SKM-1 (cell line): ENCODE measurements at regions not wholly inside any gene's neighbourhood (a gene's known extent, or its start where the extent isn't known, plus 50 kb on each side); places are given as distances from the start of the nearest gene placed in this dataset.

ENCODE experiments used
- DNase-seq: peaks from one replicate; lab custom pipeline; 2025; ENCODE audit not compliant: unreplicated experiment; lab: John Stamatoyannopoulos, UW

DNA sequence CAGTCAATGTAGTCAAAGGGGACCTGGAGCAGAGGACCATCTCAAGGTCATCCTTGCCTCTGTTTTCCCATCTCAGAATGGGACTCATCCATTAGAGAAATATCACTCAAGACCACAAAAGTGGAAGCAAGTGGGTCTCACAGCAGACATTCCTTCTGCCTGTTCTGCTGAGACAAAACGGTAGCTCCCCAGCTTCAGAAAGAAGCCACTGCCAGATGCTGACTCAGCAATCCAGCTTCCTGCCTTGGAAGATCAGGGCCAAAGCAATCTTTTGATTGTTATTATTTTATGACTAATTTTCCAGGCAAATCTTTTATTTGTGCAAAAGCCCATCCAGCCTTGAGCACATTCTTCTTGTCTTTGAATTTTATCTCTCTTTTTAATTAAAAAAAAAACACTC lies 86.8 kb downstream of the CCT6B start:
- DNase-seq, result no peak

DNA sequence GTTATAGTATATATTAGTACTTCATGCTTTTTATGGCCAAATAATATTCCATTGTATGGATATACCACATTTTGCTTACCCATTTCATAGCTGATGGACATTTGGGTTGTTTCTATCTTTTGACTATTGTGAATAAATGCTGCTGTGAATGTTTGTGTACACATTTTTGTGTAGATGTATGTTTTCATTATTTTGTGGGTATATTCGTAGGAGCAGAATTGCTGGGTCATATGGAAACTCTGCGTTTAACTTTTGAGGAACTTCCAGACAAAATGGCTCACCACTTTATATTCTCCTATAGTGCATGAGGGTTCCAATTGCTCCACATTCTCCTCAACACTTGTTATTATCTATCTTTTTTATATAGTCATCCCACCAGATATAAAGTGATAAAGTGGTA lies 88.6 kb downstream of the CCT6B start:
- no peak for DNase-seq

- DNase-seq, result no peak
Observed at GRCh38 chr17:34869641-34870040, 91.6 kb downstream of the CCT6B start.

GRCh38 chr17:34865716-34866115 lies 95.5 kb downstream of the CCT6B start:
- peak; percentile 76 for DNase-seq

GRCh38 chr17:34862384-34862783 lies 98.9 kb downstream of the CCT6B start:
- no peak for DNase-seq

- no peak for DNase-seq
Observed at GRCh38 chr17:34861864-34862263, 99.4 kb downstream of the CCT6B start.

DNA sequence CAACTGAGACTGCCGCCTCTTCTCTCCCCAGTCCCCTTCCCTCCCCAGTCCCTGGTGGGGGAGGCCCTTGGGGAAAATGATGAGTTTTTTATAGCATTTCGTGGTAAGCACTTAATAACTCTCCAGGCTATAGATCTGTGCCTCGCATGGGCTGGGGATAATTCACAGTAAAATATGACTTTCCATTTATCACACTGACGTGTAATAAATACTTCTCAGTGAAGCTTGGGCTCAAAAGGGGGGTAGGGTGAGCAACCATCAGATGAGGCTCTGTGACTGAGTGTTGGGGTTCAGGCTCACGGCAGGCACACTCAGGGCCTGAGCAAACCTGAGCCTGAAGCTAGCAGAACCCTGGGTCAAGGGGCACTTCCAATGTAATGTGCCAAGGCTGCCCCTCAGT lies 101.6 kb downstream of the CCT6B start:
- no peak for DNase-seq

DNA sequence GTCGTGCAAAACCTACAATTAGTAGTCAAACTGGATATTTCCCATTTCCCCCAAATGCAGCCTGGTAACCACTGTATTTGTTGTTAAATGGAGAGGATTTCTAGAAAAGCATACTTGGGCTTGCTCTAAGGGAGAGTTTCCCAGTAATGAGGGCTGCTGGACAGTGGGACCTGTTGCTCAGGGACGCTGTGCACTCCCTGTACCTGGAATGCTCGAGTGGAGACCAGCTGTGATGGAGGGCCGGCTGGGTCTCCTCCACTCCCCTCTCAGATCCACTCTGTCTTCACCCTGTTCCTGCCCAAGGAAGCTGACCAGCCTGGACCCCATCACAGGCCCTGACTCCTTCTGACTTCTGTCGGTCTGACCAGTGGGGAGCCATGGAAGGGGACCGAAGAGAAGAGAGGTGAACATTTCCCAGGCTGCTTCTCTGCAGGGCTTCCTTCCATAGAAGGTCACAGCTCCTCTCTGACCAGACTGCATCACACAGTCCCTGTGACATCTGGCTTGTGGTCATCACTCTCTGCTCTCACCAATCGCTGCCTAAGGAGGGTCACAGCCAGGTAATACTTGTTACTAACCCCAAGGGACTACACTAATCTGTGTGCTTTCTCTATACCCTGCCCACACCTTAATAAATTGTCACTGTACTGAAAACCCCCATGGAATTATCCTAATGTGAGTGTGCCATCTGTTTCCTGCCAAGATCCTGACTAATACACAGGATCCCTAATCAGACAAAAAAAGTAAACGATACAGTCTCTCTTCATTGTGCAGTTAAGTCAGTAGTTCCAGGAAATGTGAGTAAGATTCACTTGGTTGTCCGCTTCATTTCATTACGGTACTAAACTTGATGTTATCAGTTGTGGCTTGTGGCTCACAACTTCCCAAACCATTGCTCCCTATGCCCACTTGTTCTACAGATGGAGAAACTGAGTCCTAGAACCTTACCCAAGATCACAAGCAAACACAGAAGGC lies 102.4 kb downstream of the CCT6B start:
- DNase-seq, result no peak

- DNase-seq, result no peak
Observed at GRCh38 chr17:34853924-34854323, 107.3 kb downstream of the CCT6B start.

DNA sequence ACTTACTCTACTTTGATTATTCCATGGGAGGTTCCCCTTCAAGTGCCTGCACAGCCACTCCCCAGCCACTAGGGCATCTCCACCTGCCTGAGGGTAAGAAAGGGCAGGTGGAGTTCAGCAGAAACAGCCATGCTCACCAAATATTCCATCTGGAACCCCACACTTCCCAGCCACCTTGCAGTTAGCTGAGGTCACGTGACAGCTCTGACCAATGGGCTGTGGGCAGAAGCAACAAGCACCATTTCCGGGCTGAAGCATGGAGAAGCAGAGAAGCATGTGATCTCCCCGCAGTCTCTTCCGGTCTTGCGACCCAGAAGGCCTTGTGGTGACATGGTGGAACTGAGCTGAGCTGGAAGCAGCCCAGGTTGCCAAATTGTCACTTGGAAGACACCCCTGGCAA lies 108.6 kb downstream of the CCT6B start:
- DNase-seq, result no peak

- no peak for DNase-seq
Observed at GRCh38 chr17:34851961-34852540, 109.2 kb downstream of the CCT6B start.

DNA sequence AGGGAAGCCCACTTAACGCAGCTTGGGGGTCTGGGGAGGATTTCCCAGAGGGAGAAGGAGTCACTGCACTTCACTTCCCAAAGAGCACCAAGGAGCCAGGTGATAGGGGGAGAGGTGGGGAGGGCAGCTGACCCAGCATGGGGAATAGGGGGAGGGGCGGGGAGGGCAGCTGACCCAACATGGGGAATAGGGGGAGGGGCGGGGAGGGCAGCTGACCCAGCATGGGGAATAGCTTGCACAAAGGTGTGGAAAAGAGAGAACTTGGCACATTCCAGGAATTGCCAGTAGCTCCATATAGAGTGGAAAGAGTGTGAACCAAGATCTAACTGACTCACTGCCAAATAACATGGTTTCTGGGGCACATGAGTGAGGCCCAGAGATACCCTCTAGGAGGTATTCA lies 110.3 kb downstream of the CCT6B start:
- no peak for DNase-seq

GRCh38 chr17:34850023-34850422 lies 111.2 kb downstream of the CCT6B start:
- DNase-seq, result peak; percentile 8

GRCh38 chr17:34847938-34848337 lies 113.3 kb downstream of the CCT6B start:
- peak; percentile 56 for DNase-seq

DNA sequence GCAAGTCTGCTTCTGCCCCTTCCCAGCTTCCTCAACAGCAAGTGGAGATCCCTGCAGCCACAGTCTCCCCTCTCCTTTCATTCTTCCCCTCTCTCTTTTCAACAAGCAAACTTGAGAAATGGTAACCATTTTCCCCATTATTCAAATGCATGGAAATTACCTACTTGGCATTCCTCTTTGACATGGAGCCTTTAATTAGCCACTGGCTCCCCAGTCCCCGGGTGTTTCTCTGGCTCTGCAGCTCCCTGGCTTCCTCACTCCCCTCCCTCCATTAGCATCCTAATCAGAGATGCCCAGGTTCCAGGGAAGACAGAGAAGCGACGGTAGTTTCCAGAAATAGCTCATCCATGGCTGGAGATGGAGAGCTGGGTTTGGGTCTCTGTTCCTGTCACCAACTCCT lies 116.0 kb downstream of the CCT6B start:
- DNase-seq, result no peak

DNA sequence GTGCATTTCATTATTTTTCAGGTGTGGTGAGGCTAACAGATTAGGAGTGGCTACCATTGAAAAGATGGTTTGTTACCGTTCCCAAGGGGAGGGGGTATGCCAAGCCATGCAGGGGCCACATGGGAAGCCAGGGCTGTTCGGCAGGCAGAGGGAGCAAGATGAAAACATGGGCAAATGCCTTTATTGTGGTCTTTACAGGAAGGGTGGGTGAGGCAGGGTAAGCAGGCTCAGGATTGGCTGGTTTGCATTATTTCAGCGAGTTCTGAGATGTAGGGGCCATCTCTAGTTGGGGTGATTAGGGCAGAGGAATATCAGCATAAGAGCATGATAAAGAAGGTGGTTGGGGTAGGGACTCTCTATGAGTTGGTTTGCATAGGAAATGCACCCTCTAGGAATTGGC lies 117.6 kb downstream of the CCT6B start:
- DNase-seq, result no peak

DNA sequence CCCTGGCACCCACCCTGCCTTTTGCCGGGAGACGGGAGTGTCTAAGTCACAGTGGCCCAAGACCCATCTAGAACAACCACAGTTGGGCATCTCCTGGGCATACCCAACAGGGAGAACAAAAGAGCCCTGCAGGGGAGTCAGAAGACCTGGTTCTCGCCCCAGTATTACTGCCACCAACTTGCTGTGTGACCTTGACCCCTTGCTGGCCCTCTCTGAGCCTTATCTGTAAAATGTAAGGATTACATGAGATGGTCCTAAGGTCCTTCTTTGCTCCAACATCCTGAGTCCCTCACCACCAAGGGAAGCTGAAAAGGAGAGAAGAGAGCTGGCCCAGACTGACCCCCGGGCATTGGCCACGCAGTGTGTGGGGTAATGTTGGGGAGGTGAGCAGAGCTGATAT lies 119.0 kb downstream of the CCT6B start:
- no peak for DNase-seq

DNA sequence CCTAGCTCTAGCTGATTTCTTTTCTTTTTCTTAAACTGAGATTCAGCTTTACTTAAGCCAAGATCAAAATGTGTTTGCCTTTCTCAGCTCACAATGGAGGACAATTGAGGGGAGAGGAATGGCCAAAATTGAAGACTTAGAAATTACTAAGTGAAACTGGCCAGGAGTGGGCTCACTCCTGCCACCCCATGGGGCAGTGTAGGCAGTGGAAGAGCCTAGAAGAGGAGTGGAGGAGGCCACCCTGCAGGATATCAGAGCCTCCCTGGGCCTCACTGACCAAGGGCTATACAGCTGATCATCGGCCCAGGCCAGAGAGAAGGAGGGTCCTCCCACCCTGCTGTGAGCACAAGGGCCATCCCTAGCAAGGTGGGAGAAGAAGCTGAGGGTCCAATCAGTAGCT lies 119.8 kb downstream of the CCT6B start:
- DNase-seq, result no peak

GRCh38 chr17:34840750-34841149 lies 120.5 kb downstream of the CCT6B start:
- DNase-seq, result no peak

DNA sequence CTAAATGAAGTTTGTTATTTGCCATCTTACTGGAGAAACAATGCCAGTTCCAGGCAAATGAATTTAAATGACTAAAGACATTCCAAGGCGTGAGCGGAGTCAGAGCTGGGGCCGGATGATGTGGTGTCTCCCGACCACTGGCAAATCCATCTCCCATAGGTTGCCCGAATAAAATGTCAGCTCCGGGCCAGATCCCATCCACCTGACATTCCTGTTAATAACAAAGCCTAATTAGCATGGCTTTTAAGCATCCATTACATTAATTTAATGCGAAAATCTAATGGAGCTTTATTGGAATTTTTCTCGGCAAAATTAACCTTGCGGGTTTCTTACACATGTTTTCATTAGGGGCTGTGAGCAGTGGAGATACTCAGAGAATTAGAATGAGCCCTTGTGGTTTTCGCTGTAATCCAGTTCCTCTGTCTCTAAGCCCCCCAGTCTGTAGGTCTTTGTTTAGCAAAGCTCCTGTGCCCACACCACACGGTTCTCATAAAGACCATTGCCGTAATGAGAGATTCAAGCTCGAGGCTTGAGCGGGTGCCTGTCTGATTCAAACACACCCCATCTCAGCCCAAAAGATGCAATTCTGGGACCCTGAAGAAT lies 123.3 kb downstream of the CCT6B start:
- no peak for DNase-seq

DNA sequence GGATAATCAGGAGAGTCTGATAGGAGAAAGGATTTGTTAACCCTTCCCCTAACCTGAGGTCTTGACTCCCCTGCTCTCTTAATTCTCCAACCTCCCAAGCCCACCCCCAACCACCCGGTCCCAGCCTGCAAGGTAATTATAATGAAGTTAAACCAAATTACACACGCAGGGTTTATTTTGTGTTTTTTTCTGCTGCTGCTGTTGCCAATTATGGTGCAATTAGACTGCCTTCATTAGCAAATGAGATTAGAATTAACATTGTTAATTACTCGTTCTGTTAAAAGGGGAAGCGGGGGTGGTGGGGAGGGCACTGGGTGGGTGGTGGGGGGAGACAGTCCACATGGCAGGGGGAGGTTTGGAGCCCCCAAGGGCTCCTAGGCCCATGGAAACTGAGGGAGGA lies 128.9 kb downstream of the CCT6B start:
- no peak for DNase-seq

DNA sequence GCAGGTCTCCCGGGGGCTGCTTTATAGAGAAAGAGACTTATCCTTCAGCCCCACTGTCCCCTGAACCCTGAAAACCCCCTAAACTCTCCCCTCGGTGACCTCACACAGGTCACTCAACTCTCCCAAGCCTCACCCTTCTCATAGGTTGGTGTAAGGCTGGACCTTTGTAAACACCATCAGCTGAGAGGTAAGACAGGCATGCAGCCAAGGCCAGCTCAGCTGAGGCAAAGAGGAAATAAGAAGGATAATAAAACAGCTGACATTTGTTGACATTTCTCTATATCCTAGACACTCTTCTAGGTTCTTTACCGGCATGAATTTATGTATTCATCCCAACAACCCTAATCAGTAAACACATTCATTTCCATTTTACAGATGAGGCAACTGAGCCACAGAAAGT lies 134.3 kb downstream of the CCT6B start:
- DNase-seq, result no peak
